MM.1S (cell line): ENCODE measurements at regions not wholly inside any gene's neighbourhood (a gene's known extent, or its start where the extent isn't known, plus 50 kb on each side); places are given as distances from the start of the nearest gene placed in this dataset.
"Not testable (repeated sequence)": the region's sequence is repeated elsewhere in the genome, so short reads cannot be mapped to it uniquely, and the experiment has no call there.

Experiments used
- DNase-seq: peaks from one replicate; pipeline ENCODE4 v3.0.0-alpha.2; 2015
- H2AFZ ChIP-seq: fragments of 300-600 bp; sonication (generic); 2 replicates; pipeline ENCODE4 v1.6.0; 2016; ENCODE audit warnings: antibody characterized with exemption, low read length
- H3F3A ChIP-seq: fragments of 300-600 bp; sonication (generic); 2 replicates; pipeline ENCODE4 v1.6.1; 2016; ENCODE audit warnings: mild to moderate bottlenecking, antibody characterized with exemption, low read length, moderate library complexity, mixed read lengths; ENCODE audit not compliant: insufficient read depth
- H3K27ac ChIP-seq: fragments of 300-600 bp; sonication (generic); 2 replicates; pipeline ENCODE4 v1.5.1; 2016; ENCODE audit warnings: mild to moderate bottlenecking, low read length
- H3K27me3 ChIP-seq: fragments of 300-600 bp; sonication (generic); replicated peaks from 2 replicates; pipeline ENCODE4 v1.6.0; 2016; ENCODE audit warnings: low read length; ENCODE audit not compliant: insufficient read depth
- H3K36me3 ChIP-seq: fragments of 300-600 bp; sonication (generic); replicated peaks from 2 replicates; pipeline ENCODE4 v1.6.1; 2016; ENCODE audit warnings: mild to moderate bottlenecking, low read length, mixed read lengths; ENCODE audit not compliant: insufficient read depth
- H3K4me1 ChIP-seq: fragments of 300-600 bp; sonication (generic); 2 replicates; pipeline ENCODE4 v1.6.1; 2016; ENCODE audit warnings: low read length, mixed read lengths
- H3K4me2 ChIP-seq: fragments of 300-600 bp; sonication (generic); 2 replicates; pipeline ENCODE4 v1.6.0; 2016; ENCODE audit warnings: low read depth, low read length
- H3K4me3 ChIP-seq: fragments of 300-600 bp; sonication (generic); 2 replicates; pipeline ENCODE4 v1.5.1; 2016; ENCODE audit warnings: low read length, mixed read lengths
- H3K79me2 ChIP-seq: fragments of 300-600 bp; sonication (generic); 2 replicates; pipeline ENCODE4 v1.6.1; 2016; ENCODE audit warnings: mixed run types, low read length, mixed read lengths
- H3K9ac ChIP-seq: fragments of 300-600 bp; sonication (generic); 2 replicates; pipeline ENCODE4 v1.6.1; 2016; ENCODE audit warnings: low read length, mixed read lengths
- H3K9me2 ChIP-seq: fragments of 300-600 bp; sonication (generic); replicated peaks from 2 replicates; pipeline ENCODE4 v1.6.1; 2016; ENCODE audit warnings: mild to moderate bottlenecking, low read length, mixed read lengths; ENCODE audit not compliant: insufficient read depth
- H3K9me3 ChIP-seq: fragments of 300-600 bp; sonication (generic); replicated peaks from 2 replicates; pipeline ENCODE4 v1.6.1; 2016; ENCODE audit warnings: mild to moderate bottlenecking, low read length, mixed read lengths; ENCODE audit not compliant: insufficient read depth
- H4K20me1 ChIP-seq: fragments of 300-600 bp; sonication (generic); 2 replicates; pipeline ENCODE4 v1.6.1; 2016; ENCODE audit warnings: mild to moderate bottlenecking, low read length, moderate library complexity, mixed read lengths; ENCODE audit not compliant: insufficient read depth
- EZH2 ChIP-seq: fragments of 300-600 bp; sonication (generic); optimal IDR thresholded peaks from 2 replicates; pipeline ENCODE3; 2017; ENCODE audit warnings: low read depth, mild to moderate bottlenecking, antibody characterized with exemption, low read length, mixed read lengths
- EZH2phosphoT487 ChIP-seq: fragments of 300-600 bp; sonication (generic); IDR thresholded peaks from 2 replicates; pipeline ENCODE4 v1.6.1; 2018; ENCODE audit warnings: antibody characterized with exemption, low read length
- TF ChIP-seq, protein P1 (sequence below): fragments of 300-600 bp; sonication (generic); IDR thresholded peaks from 2 replicates; pipeline ENCODE4 v1.5.1; 2016; ENCODE audit warnings: antibody characterized with exemption, low read length, mixed read lengths

DNA sequence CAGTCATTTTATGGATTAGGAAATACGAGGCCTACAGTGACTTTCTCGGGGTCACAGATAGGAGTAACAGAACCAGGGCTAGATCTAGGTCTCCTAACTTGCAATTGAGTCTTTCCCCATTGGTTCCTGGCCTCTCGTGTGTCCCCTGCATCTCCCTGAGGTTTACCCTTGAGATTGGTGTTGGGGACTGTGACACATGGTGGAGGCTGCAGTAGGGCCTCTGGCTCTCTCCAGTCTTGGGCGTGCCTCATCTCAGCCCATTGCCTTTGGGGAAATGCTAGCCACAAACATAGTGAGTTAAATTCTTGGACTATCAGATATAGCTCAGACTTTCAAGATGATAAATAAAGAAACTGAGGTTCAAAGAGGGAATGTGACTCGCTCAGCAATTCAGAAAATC lies 212.1 kb downstream of the KCNRG start:
- Histone ChIP-seq H3K36me3 (no peaks in the 10 kb centered on the region), H3K79me2 (no peaks in the 10 kb centered on the region), H3K27me3 (no peaks in the 10 kb centered on the region; the same call in 1 of the 2 replicates), H3K9ac (no peak overlapping the region), H3K27ac (no peak overlapping the region), H3K4me1 (peaks cover 5% of the 10 kb centered on the region; the same call in 1 of the 2 replicates), H3K4me3 (no peak overlapping the region), H2AFZ (no peak overlapping the region), H4K20me1 (no peaks in the 10 kb centered on the region), H3K9me2 (no peaks in the 10 kb centered on the region), H3K4me2 (no peak overlapping the region), H3K9me3 (no peaks in the 10 kb centered on the region), H3F3A (peaks cover 8% of the 10 kb centered on the region; the same call in 1 of the 2 replicates)
- TF ChIP-seq EZH2, result no peak
- TF ChIP-seq, protein P1, sequence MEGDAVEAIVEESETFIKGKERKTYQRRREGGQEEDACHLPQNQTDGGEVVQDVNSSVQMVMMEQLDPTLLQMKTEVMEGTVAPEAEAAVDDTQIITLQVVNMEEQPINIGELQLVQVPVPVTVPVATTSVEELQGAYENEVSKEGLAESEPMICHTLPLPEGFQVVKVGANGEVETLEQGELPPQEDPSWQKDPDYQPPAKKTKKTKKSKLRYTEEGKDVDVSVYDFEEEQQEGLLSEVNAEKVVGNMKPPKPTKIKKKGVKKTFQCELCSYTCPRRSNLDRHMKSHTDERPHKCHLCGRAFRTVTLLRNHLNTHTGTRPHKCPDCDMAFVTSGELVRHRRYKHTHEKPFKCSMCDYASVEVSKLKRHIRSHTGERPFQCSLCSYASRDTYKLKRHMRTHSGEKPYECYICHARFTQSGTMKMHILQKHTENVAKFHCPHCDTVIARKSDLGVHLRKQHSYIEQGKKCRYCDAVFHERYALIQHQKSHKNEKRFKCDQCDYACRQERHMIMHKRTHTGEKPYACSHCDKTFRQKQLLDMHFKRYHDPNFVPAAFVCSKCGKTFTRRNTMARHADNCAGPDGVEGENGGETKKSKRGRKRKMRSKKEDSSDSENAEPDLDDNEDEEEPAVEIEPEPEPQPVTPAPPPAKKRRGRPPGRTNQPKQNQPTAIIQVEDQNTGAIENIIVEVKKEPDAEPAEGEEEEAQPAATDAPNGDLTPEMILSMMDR, result no peak
- no peak for TF ChIP-seq EZH2phosphoT487
- DNase-seq, result no peak

DNA sequence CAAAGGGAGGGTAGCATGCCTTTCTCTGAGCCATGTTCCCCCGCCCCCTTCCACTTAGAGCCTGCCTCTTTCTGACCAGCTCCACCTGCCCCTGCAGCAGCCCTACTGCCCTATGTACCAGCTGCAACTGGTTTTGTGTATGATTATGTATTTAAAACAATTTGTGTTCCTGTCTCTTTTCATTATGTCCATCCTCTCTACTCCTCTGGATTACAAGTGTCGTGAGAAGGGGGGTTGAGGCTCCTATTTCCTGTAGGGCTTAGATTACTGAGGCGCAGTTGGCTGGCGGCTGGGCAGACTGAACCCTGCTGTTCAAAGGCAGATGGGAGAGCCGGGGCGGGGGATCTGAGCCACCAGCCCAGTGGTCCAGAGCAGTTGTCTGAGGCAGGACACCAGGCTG lies 213.3 kb downstream of the KCNRG start:
- Histone ChIP-seq H3F3A (no peaks in the 10 kb centered on the region), H3K79me2 (no peaks in the 10 kb centered on the region), H3K27ac (no peak overlapping the region), H3K27me3 (no peaks in the 10 kb centered on the region; the same call in 1 of the 2 replicates), H3K9me2 (no peaks in the 10 kb centered on the region), H3K4me3 (no peak overlapping the region), H3K36me3 (no peaks in the 10 kb centered on the region), H2AFZ (no peak overlapping the region), H4K20me1 (no peaks in the 10 kb centered on the region), H3K9ac (no peak overlapping the region), H3K4me2 (no peak overlapping the region), H3K9me3 (no peaks in the 10 kb centered on the region), H3K4me1 (no peaks in the 10 kb centered on the region)
- DNase-seq, result no peak
- TF ChIP-seq EZH2phosphoT487, result no peak
- TF ChIP-seq, protein P1, result no peak
- TF ChIP-seq EZH2, result no peak

DNA sequence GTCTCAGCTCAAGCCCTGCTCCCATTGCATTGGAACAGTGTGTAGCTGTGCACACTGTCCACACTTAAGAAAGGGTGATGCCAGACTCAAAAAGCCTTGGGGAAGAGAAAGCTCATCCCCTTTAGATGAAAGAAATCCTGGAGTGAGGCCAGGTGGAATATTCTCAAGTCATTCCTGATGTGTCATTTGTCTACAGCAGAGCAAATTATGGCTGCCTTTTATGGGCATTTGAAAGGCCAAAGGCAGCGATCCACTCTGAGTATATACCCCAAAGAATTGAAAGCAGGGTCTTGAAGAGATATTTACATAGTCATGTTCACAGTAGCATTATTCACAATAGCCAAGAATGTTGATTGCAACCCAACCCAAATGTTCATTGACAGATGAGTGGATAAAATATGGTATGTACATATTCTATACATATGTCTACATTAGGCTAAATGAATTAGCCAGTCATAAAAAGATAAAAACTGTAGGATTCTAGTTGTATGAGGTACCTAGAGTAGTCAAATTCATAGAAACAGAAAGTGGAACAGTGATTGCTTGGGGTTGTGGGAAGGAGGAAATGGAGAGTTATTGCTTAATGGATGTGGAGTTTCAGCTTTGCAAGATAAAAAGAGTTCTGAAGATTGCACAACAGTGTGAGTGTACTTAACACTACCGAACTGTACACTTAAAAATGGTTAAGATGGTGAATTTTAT lies 214.9 kb downstream of the KCNRG start:
- H3K36me3 ChIP-seq, result no peaks in the 10 kb centered on the region
- no peak for DNase-seq
- no peak for TF ChIP-seq EZH2phosphoT487
- no peak overlapping the region for H3K4me2 ChIP-seq
- H3F3A ChIP-seq, result no peaks in the 10 kb centered on the region
- no peaks in the 10 kb centered on the region for H3K9me3 ChIP-seq
- H3K27ac ChIP-seq, result no peak overlapping the region
- H3K9ac ChIP-seq, result no peak overlapping the region
- no peaks in the 10 kb centered on the region for H4K20me1 ChIP-seq
- H3K79me2 ChIP-seq, result no peaks in the 10 kb centered on the region
- H3K4me3 ChIP-seq, result no peak overlapping the region
- H3K27me3 ChIP-seq, result no peaks in the 10 kb centered on the region
- H3K4me1 ChIP-seq, result no peaks in the 10 kb centered on the region
- H2AFZ ChIP-seq, result no peak overlapping the region
- no peaks in the 10 kb centered on the region for H3K9me2 ChIP-seq

DNA sequence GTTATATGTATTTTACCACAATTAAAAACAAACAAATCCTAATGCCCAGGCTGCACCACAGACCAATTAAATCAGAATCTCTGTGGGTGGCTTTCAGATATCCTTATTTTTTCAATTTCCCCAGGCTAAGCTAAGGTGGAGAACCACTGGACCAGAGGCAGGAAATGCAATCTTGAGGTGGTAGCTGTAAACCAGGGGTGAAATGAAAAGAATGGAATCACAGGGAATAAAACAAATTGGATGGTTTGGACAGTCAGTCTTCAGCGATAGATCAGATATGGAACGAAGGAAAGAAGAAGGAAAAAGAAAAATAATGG lies 215.4 kb downstream of the KCNRG start:
- Histone ChIP-seq H3F3A (no peaks in the 10 kb centered on the region), H3K27ac (no peak overlapping the region), H3K4me1 (no peaks in the 10 kb centered on the region), H4K20me1 (no peaks in the 10 kb centered on the region), H3K4me3 (no peak overlapping the region), H3K36me3 (no peaks in the 10 kb centered on the region), H3K4me2 (no peak overlapping the region), H2AFZ (no peak overlapping the region), H3K9ac (no peak overlapping the region), H3K9me3 (no peaks in the 10 kb centered on the region), H3K79me2 (no peaks in the 10 kb centered on the region), H3K27me3 (no peaks in the 10 kb centered on the region), H3K9me2 (no peaks in the 10 kb centered on the region)
- TF ChIP-seq EZH2 (no peak), EZH2phosphoT487 (no peak)
- TF ChIP-seq, protein P1, result no peak
- no peak for DNase-seq

DNA sequence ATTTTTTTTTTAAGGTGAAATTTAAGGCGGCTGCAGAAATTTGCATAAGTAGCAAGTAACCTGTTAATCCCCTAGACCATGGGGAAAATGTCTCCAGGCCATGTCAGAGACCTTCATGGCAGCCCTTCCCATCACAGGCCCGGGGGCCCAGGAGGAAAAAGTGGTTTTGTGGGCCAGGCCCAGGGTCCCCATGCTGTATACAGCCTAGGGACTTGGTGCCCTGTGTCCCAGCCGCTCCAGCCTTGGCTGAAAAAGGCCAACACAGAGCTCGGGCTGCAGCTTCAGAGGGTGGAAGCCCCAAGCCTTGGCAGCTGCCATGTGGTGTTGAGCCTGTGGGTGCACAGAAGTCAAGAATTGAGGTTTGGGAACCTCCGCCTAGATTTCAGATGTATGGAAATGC lies 218.3 kb downstream of the KCNRG start:
- not testable (repeated sequence) for H3K4me2 ChIP-seq, DNase-seq

More for the DNA sequence above, 218.3 kb downstream of the KCNRG start:
- not testable (repeated sequence) for H3K27ac ChIP-seq, H3K4me3 ChIP-seq, H3K9ac ChIP-seq, H3K79me2 ChIP-seq, H3F3A ChIP-seq, H3K9me2 ChIP-seq, H4K20me1 ChIP-seq, H3K9me3 ChIP-seq, H3K36me3 ChIP-seq, H2AFZ ChIP-seq, H3K27me3 ChIP-seq, H3K4me1 ChIP-seq
